CD14-positive monocyte (primary cell): ENCODE measurements at regions not wholly inside any gene's neighbourhood (a gene's known extent, or its start where the extent isn't known, plus 50 kb on each side); places are given as distances from the start of the nearest gene placed in this dataset.

ENCODE experiments used
- DNase-seq, 3 donors: peaks; one replicate each; pipeline ENCODE4 v3.0.0-alpha.2; 2011 to 2022
- H2AFZ ChIP-seq: 2 replicates; pipeline ENCODE4 v1.6.0; 2012; ENCODE audit warnings: mild to moderate bottlenecking, low read depth, low read length, inconsistent platforms; ENCODE audit not compliant: insufficient read depth, poor library complexity, severe bottlenecking
- H3K27ac ChIP-seq, 2 donors: 1 replicate in 1 of 2; 2 replicates in 1 of 2; pipeline ENCODE4 v1.5.1; 2012 to 2013; ENCODE audit warnings: low read length in 2 of 2, control low read depth in 1 of 2, inconsistent platforms in 1 of 2, low read depth in 1 of 2, mild to moderate bottlenecking in 1 of 2
- H3K27me3 ChIP-seq, 2 donors: one replicate each; pipeline versions ENCODE4 v1.6.0 to v1.6.1; 2011 to 2013; ENCODE audit warnings: low read length in 2 of 2; ENCODE audit not compliant: control insufficient read depth in 2 of 2, insufficient read depth in 2 of 2
- H3K36me3 ChIP-seq, 2 donors: replicated peaks in 1 of 2; 1 replicate in 1 of 2; 2 replicates in 1 of 2; pipeline versions ENCODE4 v1.5.1 to v1.6.1; 2012 to 2013; ENCODE audit warnings: low read length in 2 of 2, control low read depth in 1 of 2, inconsistent platforms in 1 of 2, mild to moderate bottlenecking in 1 of 2; ENCODE audit not compliant: insufficient read depth in 2 of 2, control insufficient read depth in 1 of 2
- H3K4me1 ChIP-seq, 2 donors: 1 replicate in 1 of 2; 2 replicates in 1 of 2; pipeline versions ENCODE4 v1.5.1 to v1.6.1; 2012 to 2013; ENCODE audit warnings: low read length in 2 of 2, control low read depth in 1 of 2, inconsistent platforms in 1 of 2, mild to moderate bottlenecking in 1 of 2, moderate library complexity in 1 of 2; ENCODE audit not compliant: insufficient read depth in 2 of 2, control insufficient read depth in 1 of 2
- H3K4me2 ChIP-seq: replicated peaks from 2 replicates; pipeline ENCODE3; 2012; ENCODE audit warnings: low read length, moderate library complexity, mild to moderate bottlenecking; ENCODE audit not compliant: poor library complexity, severe bottlenecking; ENCODE audit errors: extremely low read depth
- H3K4me3 ChIP-seq, 3 experiments: fragments of 200-600 bp in 1 of 3; sonication (generic) in 1 of 3; replicated peaks in 1 of 3; 1 replicate in 2 of 3; 2 replicates in 1 of 3; pipeline ENCODE4 v1.5.1; 2011 to 2013; ENCODE audit warnings: low read length in 3 of 3, mild to moderate bottlenecking in 3 of 3, control low read depth in 2 of 3, low read depth in 2 of 3, inconsistent platforms in 1 of 3, moderate library complexity in 1 of 3
- H3K79me2 ChIP-seq: 2 replicates; pipeline ENCODE4 v1.6.0; 2012; ENCODE audit warnings: mild to moderate bottlenecking, control low read depth, inconsistent platforms, low read length, moderate library complexity; ENCODE audit not compliant: insufficient read depth
- H3K9ac ChIP-seq: 2 replicates; pipeline ENCODE4 v1.6.0; 2017; ENCODE audit warnings: low read length, mild to moderate bottlenecking; ENCODE audit not compliant: insufficient read depth, poor library complexity, severe bottlenecking
- H3K9me3 ChIP-seq, 2 donors: replicated peaks in 1 of 2; 1 replicate in 1 of 2; 2 replicates in 1 of 2; pipeline versions ENCODE4 v1.5.1 to v1.6.1; 2012 to 2013; ENCODE audit warnings: low read length in 2 of 2, control low read depth in 1 of 2; ENCODE audit not compliant: control insufficient read depth in 1 of 2, insufficient read depth in 1 of 2
- H4K20me1 ChIP-seq: 2 replicates; pipeline ENCODE4 v1.6.0; 2012; ENCODE audit warnings: mild to moderate bottlenecking, low read length, control low read depth, moderate library complexity; ENCODE audit not compliant: insufficient read depth
- H3K27ac Mint-ChIP-seq, 7 donors: one replicate each; pipeline ENCODE4 v1.8.0; 2020; ENCODE audit warnings: mild to moderate bottlenecking in 7 of 7, mixed read lengths in 7 of 7, moderate library complexity in 6 of 7, inconsistent platforms in 2 of 7
- H3K27me3 Mint-ChIP-seq, 3 donors: one replicate each; pipeline ENCODE4 v1.8.0; 2021 to 2022; ENCODE audit warnings: low read depth in 3 of 3, mild to moderate bottlenecking in 3 of 3, mixed read lengths in 3 of 3, moderate library complexity in 3 of 3, inconsistent platforms in 1 of 3
- H3K36me3 Mint-ChIP-seq, 2 donors: one replicate each; pipeline ENCODE4 v1.8.0; 2020; ENCODE audit warnings: mixed read lengths in 2 of 2, inconsistent platforms in 1 of 2, mild to moderate bottlenecking in 1 of 2
- H3K4me1 Mint-ChIP-seq: one replicate; pipeline ENCODE4 v1.8.0; 2020; ENCODE audit warnings: mild to moderate bottlenecking, mixed read lengths
- H3K4me3 Mint-ChIP-seq, 2 donors: one replicate each; pipeline ENCODE4 v1.8.0; 2020; ENCODE audit warnings: mild to moderate bottlenecking in 2 of 2, mixed read lengths in 2 of 2, moderate library complexity in 1 of 2
- H3K9me3 Mint-ChIP-seq, 7 donors: one replicate each; pipeline ENCODE4 v1.8.0; 2020 to 2022; ENCODE audit warnings: mixed read lengths in 7 of 7, mild to moderate bottlenecking in 6 of 7, moderate library complexity in 6 of 7, inconsistent platforms in 2 of 7
- WGBS: methylation state at CpG from one replicate; pipeline ENCODE4 v1.1.5; 2013; ENCODE audit warnings: missing lambda C conversion rate; ENCODE audit not compliant: insufficient coverage; 5-methylcytosine and 5-hydroxymethylcytosine counted together
- intact Hi-C, 2 donors: fragments of 100-400 bp; cut with micrococcal nuclease; formaldehyde crosslinking; loops; one replicate each; pipeline versions ENCODE4 v1.15.0 to v1.15.1; 2023
- TF ChIP-seq, protein P1 (sequence below): fragments of 200-600 bp; IDR thresholded peaks from one replicate; pipeline ENCODE4 v1.8.0; 2022; ENCODE audit warnings: antibody characterized with exemption, mild to moderate bottlenecking

GRCh38 chr5:57581772-57582171, 99.2 kb upstream of the ACTBL2 start:
- Histone ChIP-seq H4K20me1 (no peaks in the 10 kb centered on the region), H3K4me2 (no peak overlapping the region), H3K79me2 (no peaks in the 10 kb centered on the region), H2AFZ (no peak overlapping the region), H3K9ac (no peak overlapping the region), H3K4me1 (no peaks in the 10 kb centered on the region), H3K36me3 (no peaks in the 10 kb centered on the region), H3K4me3 (no peak overlapping the region), H3K27ac (no peak overlapping the region), H3K9me3 (no peaks in the 10 kb centered on the region), H3K27me3 (no peaks in the 10 kb centered on the region)
- DNase-seq, result no peak
- Mint-ChIP-seq H3K4me3 (no peak overlapping the region), H3K4me1 (no peaks in the 10 kb centered on the region), H3K27me3 (no peaks in the 10 kb centered on the region), H3K36me3 (no peaks in the 10 kb centered on the region), H3K9me3 (peaks cover 0 to 6% (median 1%) of the 10 kb centered on the region in 7 donors), H3K27ac (no peak overlapping the region)
- WGBS, result 94% methylated on average over 2 of the region's 2 CpGs
- TF ChIP-seq, protein P1, sequence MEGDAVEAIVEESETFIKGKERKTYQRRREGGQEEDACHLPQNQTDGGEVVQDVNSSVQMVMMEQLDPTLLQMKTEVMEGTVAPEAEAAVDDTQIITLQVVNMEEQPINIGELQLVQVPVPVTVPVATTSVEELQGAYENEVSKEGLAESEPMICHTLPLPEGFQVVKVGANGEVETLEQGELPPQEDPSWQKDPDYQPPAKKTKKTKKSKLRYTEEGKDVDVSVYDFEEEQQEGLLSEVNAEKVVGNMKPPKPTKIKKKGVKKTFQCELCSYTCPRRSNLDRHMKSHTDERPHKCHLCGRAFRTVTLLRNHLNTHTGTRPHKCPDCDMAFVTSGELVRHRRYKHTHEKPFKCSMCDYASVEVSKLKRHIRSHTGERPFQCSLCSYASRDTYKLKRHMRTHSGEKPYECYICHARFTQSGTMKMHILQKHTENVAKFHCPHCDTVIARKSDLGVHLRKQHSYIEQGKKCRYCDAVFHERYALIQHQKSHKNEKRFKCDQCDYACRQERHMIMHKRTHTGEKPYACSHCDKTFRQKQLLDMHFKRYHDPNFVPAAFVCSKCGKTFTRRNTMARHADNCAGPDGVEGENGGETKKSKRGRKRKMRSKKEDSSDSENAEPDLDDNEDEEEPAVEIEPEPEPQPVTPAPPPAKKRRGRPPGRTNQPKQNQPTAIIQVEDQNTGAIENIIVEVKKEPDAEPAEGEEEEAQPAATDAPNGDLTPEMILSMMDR, result no peak
- intact Hi-C loops, result no loop called here

GRCh38 chr5:57581222-57581621, 98.6 kb upstream of the ACTBL2 start:
- H3K27ac Mint-ChIP-seq, result no peak overlapping the region
- no peak overlapping the region for H3K27ac ChIP-seq
- intact Hi-C loops, result no loop called here
- H3K4me2 ChIP-seq, result no peak overlapping the region
- peaks cover 0 to 3% of the 10 kb centered on the region in 2 donors for H3K9me3 ChIP-seq
- no peaks in the 10 kb centered on the region for H3K4me1 ChIP-seq
- H3K4me3 ChIP-seq, result no peak overlapping the region
- no peaks in the 10 kb centered on the region for H3K79me2 ChIP-seq
- H3K36me3 ChIP-seq, result no peaks in the 10 kb centered on the region
- no peak overlapping the region for H3K9ac ChIP-seq
- no peaks in the 10 kb centered on the region for H3K36me3 Mint-ChIP-seq
- no peak overlapping the region for H3K4me3 Mint-ChIP-seq
- no CpG with 5 or more reads among the region's 4 CpGs for WGBS
- TF ChIP-seq, protein P1, result no peak
- no peaks in the 10 kb centered on the region for H4K20me1 ChIP-seq
- no peak for DNase-seq
- H3K27me3 ChIP-seq, result no peaks in the 10 kb centered on the region
- H3K27me3 Mint-ChIP-seq, result no peaks in the 10 kb centered on the region
- H2AFZ ChIP-seq, result no peak overlapping the region
- no peaks in the 10 kb centered on the region for H3K4me1 Mint-ChIP-seq
- peaks cover 0 to 6% (median 1%) of the 10 kb centered on the region in 7 donors for H3K9me3 Mint-ChIP-seq
